CD8-positive, alpha-beta memory T cell (primary cell): ENCODE measurements at regions not wholly inside any gene's neighbourhood (a gene's known extent, or its start where the extent isn't known, plus 50 kb on each side); places are given as distances from the start of the nearest gene placed in this dataset.

Experiments
- CTCF ChIA-PET: fragments of 350-600 bp; sonication (Branson Sonifier 250); formaldehyde crosslinking; loops from one replicate; lab custom pipeline; 2021; ENCODE audit warnings: antibody characterized with exemption; lab: Charles Lee
- POLR2A ChIA-PET: fragments of 350-600 bp; sonication (Branson Sonifier 250); formaldehyde crosslinking; loops from one replicate; lab custom pipeline; 2021; ENCODE audit warnings: antibody characterized with exemption; lab: Charles Lee
- DNase-seq, 5 donors: peaks; one replicate each; pipeline versions ENCODE4 v3.0.0 to v3.0.0-alpha.2; 2020 to 2022; ENCODE audit warnings: mixed read lengths in 1 of 5
- H3K27ac ChIP-seq: one replicate; pipeline ENCODE4 v1.7.0; 2013; ENCODE audit warnings: low read depth, mild to moderate bottlenecking, low read length, moderate library complexity
- H3K27me3 ChIP-seq: 2 replicates; pipeline ENCODE4 v1.7.0; 2013; ENCODE audit warnings: low read length, mild to moderate bottlenecking; ENCODE audit not compliant: insufficient read depth, poor library complexity, severe bottlenecking
- H3K36me3 ChIP-seq: 2 replicates; pipeline ENCODE4 v1.7.0; 2013; ENCODE audit warnings: mild to moderate bottlenecking, low read length, moderate library complexity; ENCODE audit not compliant: insufficient read depth
- H3K4me1 ChIP-seq: 2 replicates; pipeline ENCODE4 v1.7.0; 2013; ENCODE audit warnings: mild to moderate bottlenecking, low read length, moderate library complexity; ENCODE audit not compliant: insufficient read depth
- H3K4me3 ChIP-seq: 2 replicates; pipeline ENCODE4 v1.7.0; 2013; ENCODE audit warnings: mild to moderate bottlenecking, low read length
- H3K9me3 ChIP-seq: 2 replicates; pipeline ENCODE4 v1.7.0; 2013; ENCODE audit warnings: mild to moderate bottlenecking, low read length
- H3K27ac Mint-ChIP-seq, 8 donors: one replicate each; pipeline ENCODE4 v1.8.0; 2020 to 2021; ENCODE audit warnings: mixed read lengths in 8 of 8, mild to moderate bottlenecking in 6 of 8, inconsistent platforms in 3 of 8, moderate library complexity in 3 of 8
- H3K27me3 Mint-ChIP-seq, 2 donors: one replicate each; pipeline ENCODE4 v1.8.0; 2020 to 2021; ENCODE audit warnings: mixed read lengths in 2 of 2, mild to moderate bottlenecking in 1 of 2, moderate library complexity in 1 of 2
- H3K36me3 Mint-ChIP-seq, 3 donors: one replicate each; pipeline ENCODE4 v1.8.0; 2020 to 2021; ENCODE audit warnings: mixed read lengths in 3 of 3, inconsistent platforms in 1 of 3, mild to moderate bottlenecking in 1 of 3
- H3K4me1 Mint-ChIP-seq, 3 donors: one replicate each; pipeline ENCODE4 v1.8.0; 2020 to 2021; ENCODE audit warnings: mixed read lengths in 3 of 3, inconsistent platforms in 1 of 3, mild to moderate bottlenecking in 1 of 3
- H3K4me3 Mint-ChIP-seq, 7 donors: one replicate each; pipeline ENCODE4 v1.8.0; 2020 to 2021; ENCODE audit warnings: mixed read lengths in 7 of 7, mild to moderate bottlenecking in 6 of 7, moderate library complexity in 4 of 7, inconsistent platforms in 2 of 7
- H3K9me3 Mint-ChIP-seq, 5 donors: one replicate each; pipeline ENCODE4 v1.8.0; 2020 to 2022; ENCODE audit warnings: mixed read lengths in 5 of 5, mild to moderate bottlenecking in 3 of 5, moderate library complexity in 2 of 5, inconsistent platforms in 1 of 5

GRCh38 chr3:148265841-148266240 lies 431.9 kb upstream of the AGTR1 start:
- H3K36me3 Mint-ChIP-seq = peaks cover 0 to 1% (median 0%) of the 10 kb centered on the region in 3 donors
- ChIA-PET CTCF (no interaction called here), POLR2A (no interaction called here)
- H3K27me3 Mint-ChIP-seq = peaks cover 0 to 1% of the 10 kb centered on the region in 2 donors
- H3K9me3 ChIP-seq = no peaks in the 10 kb centered on the region
- no peak overlapping the region for H3K27ac ChIP-seq
- no peak for DNase-seq
- H3K4me3 ChIP-seq = no peak overlapping the region
- no peaks in the 10 kb centered on the region for H3K36me3 ChIP-seq
- no peak overlapping the region for H3K27ac Mint-ChIP-seq
- H3K4me1 Mint-ChIP-seq = no peaks in the 10 kb centered on the region
- no peak overlapping the region for H3K4me3 Mint-ChIP-seq
- H3K27me3 ChIP-seq = no peaks in the 10 kb centered on the region
- no peaks in the 10 kb centered on the region for H3K4me1 ChIP-seq
- peaks cover 2 to 9% (median 7%) of the 10 kb centered on the region in 5 donors for H3K9me3 Mint-ChIP-seq

GRCh38 chr3:148266341-148266740 lies 431.4 kb upstream of the AGTR1 start:
- DNase-seq = no peak
- Mint-ChIP-seq H3K9me3 (peaks cover 2 to 9% (median 7%) of the 10 kb centered on the region in 5 donors), H3K4me1 (no peaks in the 10 kb centered on the region), H3K4me3 (no peak overlapping the region), H3K27ac (no peak overlapping the region), H3K27me3 (peaks cover 0 to 1% of the 10 kb centered on the region in 2 donors), H3K36me3 (peaks cover 0 to 1% (median 0%) of the 10 kb centered on the region in 3 donors)
- no peaks in the 10 kb centered on the region for H3K9me3 ChIP-seq
- no peaks in the 10 kb centered on the region for H3K36me3 ChIP-seq
- no peaks in the 10 kb centered on the region for H3K4me1 ChIP-seq
- ChIA-PET POLR2A (no interaction called here), CTCF (no interaction called here)
- no peak overlapping the region for H3K4me3 ChIP-seq
- no peak overlapping the region for H3K27ac ChIP-seq
- H3K27me3 ChIP-seq = no peaks in the 10 kb centered on the region

GRCh38 chr3:148269816-148270215 lies 427.9 kb upstream of the AGTR1 start:
- DNase-seq = no peak
- peaks cover 0 to 1% (median 0%) of the 10 kb centered on the region in 3 donors for H3K36me3 Mint-ChIP-seq
- no peak overlapping the region for H3K4me3 Mint-ChIP-seq
- no peaks in the 10 kb centered on the region for H3K4me1 ChIP-seq
- H3K36me3 ChIP-seq = no peaks in the 10 kb centered on the region
- no peak overlapping the region for H3K27ac ChIP-seq
- ChIA-PET CTCF (no interaction called here), POLR2A (no interaction called here)
- H3K9me3 Mint-ChIP-seq = peaks cover 2 to 11% (median 4%) of the 10 kb centered on the region in 5 donors
- no peak overlapping the region for H3K4me3 ChIP-seq
- H3K4me1 Mint-ChIP-seq = no peaks in the 10 kb centered on the region
- H3K9me3 ChIP-seq = no peaks in the 10 kb centered on the region
- no peaks in the 10 kb centered on the region for H3K27me3 ChIP-seq
- H3K27ac Mint-ChIP-seq = no peak overlapping the region
- peaks cover 0 to 1% of the 10 kb centered on the region in 2 donors for H3K27me3 Mint-ChIP-seq

- H3K4me3 ChIP-seq = no peak overlapping the region
- Mint-ChIP-seq H3K4me1 (no peaks in the 10 kb centered on the region), H3K4me3 (no peak overlapping the region), H3K36me3 (no peaks in the 10 kb centered on the region), H3K9me3 (peaks cover 4 to 15% (median 5%) of the 10 kb centered on the region in 5 donors), H3K27me3 (no peaks in the 10 kb centered on the region), H3K27ac (no peak overlapping the region)
- H3K4me1 ChIP-seq = no peaks in the 10 kb centered on the region
- no peaks in the 10 kb centered on the region for H3K36me3 ChIP-seq
- DNase-seq = no peak
- CTCF ChIA-PET = no interaction called here
- POLR2A ChIA-PET = no interaction called here
- H3K27ac ChIP-seq = no peak overlapping the region
- H3K9me3 ChIP-seq = peaks cover 4% of the 10 kb centered on the region
- H3K27me3 ChIP-seq = no peaks in the 10 kb centered on the region
Measured at GRCh38 chr3:148280623-148281242, 417.0 kb upstream of the AGTR1 start.

GRCh38 chr3:148289159-148289558 lies 408.5 kb upstream of the AGTR1 start:
- no peaks in the 10 kb centered on the region for H3K9me3 ChIP-seq
- no peak overlapping the region for H3K4me3 ChIP-seq
- CTCF ChIA-PET = no interaction called here
- Mint-ChIP-seq H3K4me3 (no peak overlapping the region), H3K4me1 (no peaks in the 10 kb centered on the region), H3K27ac (no peak overlapping the region), H3K27me3 (peaks cover 0 to 1% of the 10 kb centered on the region in 2 donors), H3K9me3 (peaks cover 0 to 17% (median 0%) of the 10 kb centered on the region in 5 donors), H3K36me3 (no peaks in the 10 kb centered on the region)
- H3K4me1 ChIP-seq = no peaks in the 10 kb centered on the region
- no peaks in the 10 kb centered on the region for H3K27me3 ChIP-seq
- no peak overlapping the region for H3K27ac ChIP-seq
- POLR2A ChIA-PET = no interaction called here
- H3K36me3 ChIP-seq = no peaks in the 10 kb centered on the region
- DNase-seq = no peak

GRCh38 chr3:148297013-148297412 lies 400.7 kb upstream of the AGTR1 start:
- no peak overlapping the region for H3K27ac Mint-ChIP-seq
- CTCF ChIA-PET = no interaction called here

GRCh38 chr3:148307443-148307843 lies 390.3 kb upstream of the AGTR1 start:
- ChIA-PET CTCF (no interaction called here), POLR2A (no interaction called here)
- Mint-ChIP-seq H3K36me3 (no peaks in the 10 kb centered on the region), H3K9me3 (peaks cover 0 to 4% (median 0%) of the 10 kb centered on the region in 5 donors), H3K4me1 (no peaks in the 10 kb centered on the region), H3K4me3 (no peak overlapping the region), H3K27me3 (no peaks in the 10 kb centered on the region), H3K27ac (no peak overlapping the region)
- Histone ChIP-seq H3K36me3 (no peaks in the 10 kb centered on the region), H3K4me3 (no peak overlapping the region), H3K9me3 (no peaks in the 10 kb centered on the region), H3K4me1 (no peaks in the 10 kb centered on the region), H3K27me3 (no peaks in the 10 kb centered on the region), H3K27ac (no peak overlapping the region)
- DNase-seq = no peak

More at GRCh38 chr3:148297013-148297412, 400.7 kb upstream of the AGTR1 start:
- peaks cover 3 to 7% (median 5%) of the 10 kb centered on the region in 3 donors for H3K4me1 Mint-ChIP-seq
- no peak for DNase-seq
- POLR2A ChIA-PET = no interaction called here
- peaks cover 0 to 4% (median 0%) of the 10 kb centered on the region in 5 donors for H3K9me3 Mint-ChIP-seq
- H3K4me1 ChIP-seq = no peaks in the 10 kb centered on the region
- no peaks in the 10 kb centered on the region for H3K36me3 ChIP-seq
- no peaks in the 10 kb centered on the region for H3K9me3 ChIP-seq
- no peak overlapping the region for H3K4me3 Mint-ChIP-seq
- H3K27me3 Mint-ChIP-seq = no peaks in the 10 kb centered on the region
- H3K27ac ChIP-seq = no peak overlapping the region
- H3K4me3 ChIP-seq = no peak overlapping the region
- H3K36me3 Mint-ChIP-seq = no peaks in the 10 kb centered on the region
- H3K27me3 ChIP-seq = no peaks in the 10 kb centered on the region

GRCh38 chr3:148309390-148310035 lies 388.2 kb upstream of the AGTR1 start:
- no peak overlapping the region for H3K27ac Mint-ChIP-seq
- H3K4me3 ChIP-seq = no peak overlapping the region
- peaks cover 0 to 4% (median 0%) of the 10 kb centered on the region in 5 donors for H3K9me3 Mint-ChIP-seq
- ChIA-PET POLR2A (no interaction called here), CTCF (no interaction called here)
- no peaks in the 10 kb centered on the region for H3K4me1 ChIP-seq
- H3K36me3 ChIP-seq = no peaks in the 10 kb centered on the region
- H3K27ac ChIP-seq = no peak overlapping the region
- no peaks in the 10 kb centered on the region for H3K4me1 Mint-ChIP-seq
- H3K9me3 ChIP-seq = no peaks in the 10 kb centered on the region
- no peak overlapping the region for H3K4me3 Mint-ChIP-seq
- no peaks in the 10 kb centered on the region for H3K27me3 ChIP-seq
- DNase-seq = no peak
- no peaks in the 10 kb centered on the region for H3K36me3 Mint-ChIP-seq
- no peaks in the 10 kb centered on the region for H3K27me3 Mint-ChIP-seq
